C4-2B (cell line): ENCODE measurements at regions not wholly inside any gene's neighbourhood (a gene's known extent, or its start where the extent isn't known, plus 50 kb on each side); places are given as distances from the start of the nearest gene placed in this dataset.
"Not testable (repeated sequence)": the region's sequence is repeated elsewhere in the genome, so short reads cannot be mapped to it uniquely, and the experiment has no call there.

Experiments
- CTCF ChIP-seq: fragments of 450-650 bp; conservative IDR thresholded peaks from 2 replicates; pipeline ENCODE4 v1.5.1; 2017; ENCODE audit warnings: mild to moderate bottlenecking
- ZFX ChIP-seq: fragments of 450-650 bp; IDR thresholded peaks from 2 replicates; pipeline ENCODE4 v1.6.1; 2017

- not testable (repeated sequence) for TF ChIP-seq ZFX, CTCF
These were observed 1890.5 kb upstream of the FLRT2 start for GRCh38 chr14:83639505-83639875.
